Loucy (cell line): ENCODE measurements at regions not wholly inside any gene's neighbourhood (a gene's known extent, or its start where the extent isn't known, plus 50 kb on each side); places are given as distances from the start of the nearest gene placed in this dataset.

Source experiments
- EZH2phosphoT487 ChIP-seq: fragments of 200-600 bp; IDR thresholded peaks from 2 replicates; pipeline ENCODE4 v1.6.1; 2018; ENCODE audit warnings: antibody characterized with exemption, mild to moderate bottlenecking, moderate library complexity, borderline replicate concordance
- TF ChIP-seq, protein P1 (sequence below): fragments of 200-600 bp; sonication (generic); conservative IDR thresholded peaks from 2 replicates; pipeline ENCODE4 v1.5.1; 2014; ENCODE audit warnings: mild to moderate bottlenecking, antibody characterized with exemption, low read length

DNA sequence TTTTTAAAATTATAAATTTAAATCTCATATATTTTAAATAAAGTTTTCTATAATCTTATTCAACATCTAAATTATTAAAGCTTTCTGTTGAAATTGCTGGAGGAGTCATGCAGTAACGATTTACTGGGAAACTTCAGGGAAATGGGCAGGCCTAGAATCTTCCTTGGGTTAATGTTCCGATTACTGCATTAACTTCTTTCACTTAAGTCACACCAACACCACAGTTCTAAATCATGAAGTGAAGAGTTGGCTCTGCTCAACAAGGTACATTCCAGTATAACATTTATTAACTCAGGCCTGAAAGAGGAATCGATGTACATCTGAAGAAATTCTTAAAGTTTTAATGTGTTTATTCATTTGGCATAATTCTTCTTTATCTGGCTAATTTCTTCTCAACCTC, 244.3 kb downstream of the CCER1 start:
- TF ChIP-seq, protein P1, sequence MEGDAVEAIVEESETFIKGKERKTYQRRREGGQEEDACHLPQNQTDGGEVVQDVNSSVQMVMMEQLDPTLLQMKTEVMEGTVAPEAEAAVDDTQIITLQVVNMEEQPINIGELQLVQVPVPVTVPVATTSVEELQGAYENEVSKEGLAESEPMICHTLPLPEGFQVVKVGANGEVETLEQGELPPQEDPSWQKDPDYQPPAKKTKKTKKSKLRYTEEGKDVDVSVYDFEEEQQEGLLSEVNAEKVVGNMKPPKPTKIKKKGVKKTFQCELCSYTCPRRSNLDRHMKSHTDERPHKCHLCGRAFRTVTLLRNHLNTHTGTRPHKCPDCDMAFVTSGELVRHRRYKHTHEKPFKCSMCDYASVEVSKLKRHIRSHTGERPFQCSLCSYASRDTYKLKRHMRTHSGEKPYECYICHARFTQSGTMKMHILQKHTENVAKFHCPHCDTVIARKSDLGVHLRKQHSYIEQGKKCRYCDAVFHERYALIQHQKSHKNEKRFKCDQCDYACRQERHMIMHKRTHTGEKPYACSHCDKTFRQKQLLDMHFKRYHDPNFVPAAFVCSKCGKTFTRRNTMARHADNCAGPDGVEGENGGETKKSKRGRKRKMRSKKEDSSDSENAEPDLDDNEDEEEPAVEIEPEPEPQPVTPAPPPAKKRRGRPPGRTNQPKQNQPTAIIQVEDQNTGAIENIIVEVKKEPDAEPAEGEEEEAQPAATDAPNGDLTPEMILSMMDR, result no peak
- no peak for TF ChIP-seq EZH2phosphoT487
